ENCODE measurements at regions not wholly inside any gene's neighbourhood (a gene's known extent, or its start where the extent isn't known, plus 50 kb on each side); places are given as distances from the start of the nearest gene placed in this dataset.
A peak's percentile ranks its signal among the peaks of the same experiment; 100 is the strongest.
"Not testable (repeated sequence)": the region's sequence is repeated elsewhere in the genome, so short reads cannot be mapped to it uniquely, and the experiment has no call there.

DNA sequence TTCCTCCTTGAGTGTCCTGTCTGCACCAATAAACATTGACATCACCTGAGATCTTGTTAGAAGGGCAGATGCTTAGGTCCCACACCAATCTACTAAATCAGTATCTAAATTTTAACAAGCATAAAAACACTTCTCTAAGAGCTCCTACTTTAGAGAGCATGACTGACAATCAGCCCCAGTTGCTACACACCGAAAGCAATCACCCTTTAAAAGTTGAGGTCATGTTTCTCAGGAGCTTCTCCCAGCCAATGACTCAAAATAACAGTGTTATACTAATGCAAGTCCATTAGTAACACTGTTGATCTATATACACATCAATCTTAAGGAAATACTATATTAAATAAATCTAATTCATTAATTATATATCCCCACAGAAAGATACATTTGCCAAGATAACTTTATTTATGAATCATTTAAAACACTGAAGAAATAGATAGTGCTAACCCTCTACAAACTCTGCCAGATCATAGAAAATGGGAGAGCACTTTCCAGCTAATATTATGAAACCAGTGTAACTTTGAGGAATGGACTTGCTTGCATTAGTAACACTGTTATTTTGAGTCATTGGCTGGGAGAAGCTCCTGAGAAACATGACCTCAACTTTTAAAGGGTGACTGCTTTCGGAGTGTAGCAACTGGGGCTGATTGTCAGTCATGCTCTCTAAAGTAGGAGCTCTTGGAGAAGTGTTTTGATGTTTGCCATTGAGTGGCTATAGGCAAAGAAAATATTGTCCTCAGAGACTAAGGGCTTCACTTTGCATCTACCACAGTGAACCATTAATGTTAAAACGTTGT, 109.8 kb upstream of the HDX start:
- no peak for DNase-seq (ENCODE audit: low spot score)

DNA sequence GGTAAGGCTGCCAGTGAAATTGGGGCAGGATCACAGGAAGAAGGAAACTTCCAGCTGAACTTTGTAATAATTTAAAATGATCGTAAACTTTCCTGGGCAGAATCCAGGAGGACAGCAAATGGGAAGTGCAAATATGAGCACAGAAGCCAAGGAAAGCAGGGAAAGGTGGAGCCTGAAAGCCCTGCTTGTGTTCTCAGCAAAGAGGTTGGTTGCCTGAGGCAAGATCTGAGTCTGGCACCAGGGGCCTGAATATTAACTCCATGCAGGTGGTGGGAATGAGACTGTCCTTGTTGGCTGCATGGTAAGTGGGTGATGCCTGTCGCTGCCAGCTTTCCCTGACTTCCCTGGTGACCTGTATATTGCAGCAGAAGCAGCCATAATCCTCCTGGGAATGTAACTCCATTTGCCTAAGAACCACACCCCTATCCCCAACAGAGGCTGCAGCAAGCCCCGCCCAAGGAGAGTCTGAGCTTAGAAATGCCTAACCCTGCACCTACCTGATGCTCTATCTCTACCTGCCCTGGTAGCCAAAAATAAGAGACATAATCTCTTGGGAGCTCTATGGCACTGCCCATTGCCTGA, 132.0 kb upstream of the HDX start:
- DNase-seq (ENCODE audit: low spot score): no peak

DNA sequence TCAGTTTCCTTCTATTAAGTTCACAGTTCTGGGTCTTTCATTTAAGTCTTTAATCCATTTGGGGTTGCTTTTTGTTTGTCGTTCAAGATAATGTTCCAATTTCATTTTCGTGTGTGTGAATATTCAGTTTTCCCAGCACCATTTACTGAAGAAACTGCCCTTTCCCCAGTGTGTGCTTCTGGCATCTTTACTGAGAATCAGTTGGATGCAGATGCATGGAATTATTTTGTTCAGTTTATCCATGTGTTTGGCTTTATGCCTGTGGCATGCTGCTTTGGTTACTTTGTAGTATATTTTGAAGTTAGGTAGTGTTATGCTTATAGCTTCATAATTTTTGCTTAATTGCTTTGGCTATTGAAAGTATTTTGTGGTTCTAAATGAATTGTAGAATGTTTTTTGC, 163.8 kb upstream of the HDX start:
- no peak for DNase-seq (ENCODE audit: low spot score)

GRCh38 chrX:84690228-84690627, 188.0 kb upstream of the HDX start:
- no peak for DNase-seq (ENCODE audit: low spot score)

- no peak for DNase-seq (ENCODE audit: low spot score)
These were observed 207.7 kb upstream of the HDX start for GRCh38 chrX:84709987-84710386.

GRCh38 chrX:84710611-84711010, 208.4 kb upstream of the HDX start:
- DNase-seq (ENCODE audit: low spot score): no peak

GRCh38 chrX:84712621-84713020, 210.4 kb upstream of the HDX start:
- DNase-seq (ENCODE audit: low spot score): no peak

DNA sequence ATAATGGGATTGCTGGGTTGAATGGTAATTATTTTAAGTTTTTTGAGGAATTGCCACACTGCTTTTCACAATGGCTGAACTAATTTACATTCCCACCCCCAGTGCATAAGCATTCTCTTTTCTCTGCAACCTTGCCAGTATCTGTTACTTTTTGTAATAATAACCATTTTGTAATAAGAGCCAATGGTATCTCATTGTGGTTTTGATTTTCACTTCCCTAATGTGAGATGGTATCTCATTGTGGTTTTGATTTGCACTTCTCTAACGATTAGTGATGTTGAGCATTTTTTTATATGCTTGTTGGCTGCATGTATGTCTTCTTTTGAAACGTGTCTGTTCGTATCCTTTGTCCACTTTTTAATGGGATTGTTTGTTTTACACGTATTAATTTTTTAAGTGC, 213.1 kb upstream of the HDX start:
- DNase-seq (ENCODE audit: low spot score): no peak

DNA sequence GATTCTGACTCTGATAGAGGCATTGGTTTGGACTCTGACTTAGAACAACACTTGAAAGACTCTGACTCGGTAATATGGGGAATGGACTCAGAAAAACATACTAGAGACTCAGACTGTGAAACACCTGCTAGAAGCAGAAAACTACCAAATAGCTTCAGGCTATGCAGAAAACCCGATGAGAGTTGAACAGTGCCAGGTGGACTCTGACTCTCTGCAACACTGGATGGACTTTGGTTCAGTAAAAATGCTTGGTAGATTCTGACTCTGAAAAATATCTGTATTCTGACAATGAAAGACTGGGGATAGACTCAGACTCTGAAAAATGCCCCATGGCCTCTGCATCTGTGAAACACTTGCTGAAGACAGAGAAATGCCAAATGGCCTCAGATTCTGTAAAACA, 215.1 kb upstream of the HDX start:
- no peak for DNase-seq (ENCODE audit: low spot score)

- no peak for DNase-seq (ENCODE audit: low spot score)
These were observed 219.2 kb upstream of the HDX start for GRCh38 chrX:84721416-84721815.

DNA sequence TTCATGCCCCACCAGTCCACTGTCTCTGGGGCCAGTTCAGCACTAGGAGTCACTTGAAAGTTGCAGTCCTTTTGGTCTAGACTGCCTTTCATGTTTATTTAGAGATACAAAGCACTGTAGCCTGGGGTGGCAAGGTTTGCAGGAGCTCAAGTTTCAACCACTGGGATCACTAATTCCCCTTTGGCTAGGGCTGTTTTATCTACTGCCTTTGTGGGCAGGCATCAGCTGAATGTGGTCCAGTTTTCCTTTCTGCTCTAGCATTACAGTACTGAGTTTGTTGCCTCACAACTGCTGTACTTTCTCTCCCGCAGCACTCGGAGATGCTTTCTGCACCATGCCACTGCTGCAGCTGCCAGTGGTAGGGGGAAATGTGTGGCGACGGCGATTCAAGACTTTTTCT, 222.3 kb upstream of the HDX start:
- DNase-seq (ENCODE audit: low spot score): no peak

- no peak for DNase-seq (ENCODE audit: low spot score)
These were observed 227.2 kb upstream of the HDX start for GRCh38 chrX:84729408-84729807.

- peak; percentile 42 for DNase-seq (ENCODE audit: low spot score)
These were observed 227.6 kb upstream of the HDX start for GRCh38 chrX:84729809-84730208.

- no peak for DNase-seq (ENCODE audit: low spot score)
These were observed 232.8 kb upstream of the HDX start for GRCh38 chrX:84735025-84735424.

DNA sequence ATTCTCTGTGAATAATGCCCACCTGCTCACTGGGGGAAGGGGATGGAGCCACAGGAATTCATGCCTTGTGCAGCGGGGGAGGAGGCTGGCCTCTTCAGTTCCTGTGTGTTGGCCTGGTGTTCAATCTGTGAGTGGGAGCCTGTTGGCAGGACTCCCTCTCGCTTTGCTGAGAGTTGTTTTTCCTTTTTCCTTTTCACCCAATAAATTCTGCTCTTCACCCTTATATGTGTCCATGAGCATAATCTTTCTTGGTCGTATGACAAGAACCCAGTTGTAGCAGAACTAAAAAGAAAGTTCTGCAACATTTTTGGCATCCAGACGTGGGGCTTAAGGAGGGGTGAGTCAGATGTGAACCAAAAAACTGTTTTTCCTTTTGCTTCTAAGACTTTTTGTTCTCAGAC, 235.2 kb upstream of the HDX start:
- no peak for DNase-seq (ENCODE audit: low spot score)

DNA sequence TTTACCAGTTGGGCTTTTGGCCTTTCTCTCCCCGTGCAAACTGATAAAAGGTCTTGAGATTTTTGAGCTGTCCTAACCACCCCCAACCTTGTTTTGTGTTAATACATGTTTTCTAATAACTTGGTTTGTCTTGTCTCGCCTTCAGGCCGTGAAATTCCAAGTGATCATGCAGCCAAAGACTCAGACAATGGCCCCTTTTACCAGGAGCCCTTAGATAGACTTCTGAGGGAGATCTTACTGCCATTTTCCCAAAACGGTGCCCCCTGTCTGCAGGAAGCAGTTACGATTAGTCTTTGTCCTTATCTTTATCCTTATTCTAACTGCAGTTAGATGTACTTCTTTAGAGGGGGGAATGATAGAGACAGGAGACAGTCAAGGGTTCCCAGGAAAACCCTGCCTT, 245.3 kb upstream of the HDX start:
- no peak for DNase-seq (ENCODE audit: low spot score)

GRCh38 chrX:84748965-84749656, 246.9 kb upstream of the HDX start:
- no peak for DNase-seq (ENCODE audit: low spot score)

DNA sequence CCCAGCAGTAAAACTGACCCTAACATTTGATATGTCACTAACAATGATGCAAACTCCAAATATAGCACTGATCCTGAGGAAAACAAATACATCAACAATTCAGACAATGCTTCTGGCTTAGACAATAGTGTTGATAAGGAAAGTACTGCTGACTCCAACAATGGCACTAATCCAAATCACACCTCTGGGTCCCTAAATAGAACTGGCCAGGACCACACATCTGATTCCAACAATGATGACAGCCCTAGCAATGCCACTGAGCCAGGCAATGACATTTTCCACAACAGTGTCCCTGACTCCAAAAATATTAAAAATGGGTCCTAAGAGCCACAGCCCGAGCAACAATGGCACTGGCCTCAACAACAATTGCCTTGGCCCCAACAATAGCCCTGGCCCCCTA, 243.1 kb upstream of the APOOL start:
- DNase-seq (ENCODE audit: low spot score): no peak

DNA sequence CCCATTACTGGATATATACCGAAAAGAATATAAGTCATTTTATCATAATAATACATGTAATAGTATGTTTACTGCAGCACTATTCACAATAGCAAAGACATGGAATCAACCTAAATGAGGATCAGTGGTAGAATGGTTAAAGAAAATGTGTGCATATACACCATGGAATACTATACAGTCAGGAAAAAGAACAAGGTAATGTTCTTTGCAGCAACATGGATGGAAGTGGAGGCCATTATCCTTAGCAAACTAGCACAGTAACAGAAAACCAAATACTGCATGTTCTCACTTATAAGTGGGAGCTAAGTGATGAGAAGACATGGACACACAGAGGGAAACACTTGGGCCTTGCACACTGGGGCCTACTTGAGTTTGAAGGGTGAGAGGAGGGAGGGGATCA, 207.4 kb upstream of the APOOL start:
- DNase-seq (ENCODE audit: low spot score): no peak

DNA sequence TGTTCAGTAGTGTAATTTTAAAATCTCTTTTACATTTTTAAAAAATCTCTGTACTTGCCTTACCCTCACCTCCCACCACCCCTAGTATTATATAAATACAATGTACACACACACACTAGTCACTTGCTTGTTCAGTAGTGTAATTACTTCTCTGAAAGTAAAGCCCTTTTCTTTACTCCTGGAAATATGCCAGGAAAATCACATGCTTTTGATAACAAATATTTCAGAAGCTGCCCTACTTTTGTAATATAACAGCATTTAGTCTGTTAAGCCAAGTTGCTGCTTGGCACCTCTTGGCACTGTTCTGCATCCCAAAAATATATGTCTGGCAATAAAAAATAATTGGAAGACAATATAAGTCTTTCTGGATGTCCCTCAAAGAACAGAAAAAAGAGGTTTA, 172.8 kb upstream of the APOOL start:
- DNase-seq (ENCODE audit: low spot score): no peak

GRCh38 chrX:84846541-84846940, 157.1 kb upstream of the APOOL start:
- not testable (repeated sequence) for DNase-seq (ENCODE audit: low spot score)

DNA sequence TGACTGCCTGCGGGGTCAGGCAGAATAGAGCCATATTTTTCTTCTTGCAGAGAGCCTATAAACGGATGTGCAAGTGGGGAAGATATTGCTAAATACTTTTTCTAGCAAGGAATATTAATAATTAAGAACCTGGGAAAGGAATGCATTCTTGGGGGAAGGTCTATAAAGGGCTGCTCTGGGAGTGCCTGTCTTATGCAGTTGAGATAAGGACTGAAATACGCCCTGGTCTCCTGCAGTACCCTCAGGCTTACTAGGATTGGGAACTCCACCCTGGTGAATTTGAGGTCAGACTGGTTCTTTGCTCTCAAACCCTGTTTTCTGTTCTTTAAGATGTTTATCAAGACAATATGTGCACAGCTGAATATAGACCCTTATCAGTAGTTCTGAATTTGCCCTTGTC, 152.5 kb upstream of the APOOL start:
- DNase-seq (ENCODE audit: low spot score): not testable (repeated sequence)

DNA sequence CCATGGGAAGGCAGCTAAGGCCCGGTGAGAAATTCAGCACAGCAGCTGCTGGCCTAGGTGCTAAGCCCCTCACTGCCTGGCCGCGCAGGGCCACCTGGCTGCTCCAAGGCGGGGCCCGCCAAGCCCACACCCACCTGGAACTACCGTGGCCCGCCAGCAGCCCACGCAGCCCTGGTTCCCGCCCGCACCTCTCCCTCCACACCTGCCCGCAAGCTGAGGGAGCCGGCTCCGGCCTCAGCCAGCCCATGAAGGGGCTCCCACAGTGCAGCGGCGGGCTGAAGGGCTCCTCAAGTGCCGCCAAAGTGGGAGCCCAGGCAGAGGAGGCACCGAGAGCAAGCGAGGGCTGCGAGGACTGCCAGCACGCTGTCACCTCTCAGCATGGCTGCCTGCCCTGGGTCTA, 146.9 kb upstream of the APOOL start:
- DNase-seq (ENCODE audit: low spot score): not testable (repeated sequence)
